GM10266 (cell line): ENCODE measurements at regions not wholly inside any gene's neighbourhood (a gene's known extent, or its start where the extent isn't known, plus 50 kb on each side); places are given as distances from the start of the nearest gene placed in this dataset.

Experiments used
- DNase-seq: peaks from one replicate; pipeline ENCODE4 v3.0.0; 2012; ENCODE audit errors: extremely low spot score
- CTCF ChIP-seq: IDR thresholded peaks from 2 replicates; pipeline ENCODE4 v1.5.1; 2012; ENCODE audit warnings: mild to moderate bottlenecking, low read depth; ENCODE audit not compliant: control insufficient read depth, insufficient read depth; ENCODE audit errors: missing control alignments

GRCh38 chr14:100409651-100410050 lies 86.5 kb downstream of the SLC25A47 start:
- no peak for TF ChIP-seq CTCF
- DNase-seq, result no peak

GRCh38 chr14:100410056-100410565 lies 87.0 kb downstream of the SLC25A47 start:
- no peak for TF ChIP-seq CTCF
- no peak for DNase-seq

GRCh38 chr14:100413699-100414098 lies 90.6 kb downstream of the SLC25A47 start:
- no peak for DNase-seq
- TF ChIP-seq CTCF, result no peak

- DNase-seq, result no peak
- TF ChIP-seq CTCF, result no peak
Observed at GRCh38 chr14:100415226-100415625, 92.1 kb downstream of the SLC25A47 start.

- no peak for DNase-seq
- TF ChIP-seq CTCF, result no peak
Observed at GRCh38 chr14:100416081-100416680, 93.0 kb downstream of the SLC25A47 start.

GRCh38 chr14:100416921-100417860 lies 94.1 kb downstream of the SLC25A47 start:
- no peak for TF ChIP-seq CTCF
- no peak for DNase-seq

- TF ChIP-seq CTCF, result no peak
- DNase-seq, result no peak
Observed at GRCh38 chr14:100419856-100420255, 96.7 kb downstream of the SLC25A47 start.
